HG03108 (cell line): ENCODE measurements at regions not wholly inside any gene's neighbourhood (a gene's known extent, or its start where the extent isn't known, plus 50 kb on each side); places are given as distances from the start of the nearest gene placed in this dataset.
A peak's percentile ranks its signal among the peaks of the same experiment; 100 is the strongest.

Experiments used
- ATAC-seq: cut with Tn5 transposase; IDR thresholded peaks from one replicate; pipeline ENCODE4 v1.9.1; 2021; ENCODE audit warnings: moderate library complexity; ENCODE audit not compliant: unreplicated experiment

GRCh38 chr1:209276321-209276720 lies 307.2 kb upstream of the CAMK1G start:
- ATAC-seq: no peak

- no peak for ATAC-seq
Measured at GRCh38 chr1:209277662-209278061, 305.9 kb upstream of the CAMK1G start.

GRCh38 chr1:209291715-209292114 lies 291.8 kb upstream of the CAMK1G start:
- no peak for ATAC-seq

- ATAC-seq: no peak
Measured at GRCh38 chr1:209302779-209303568, 280.5 kb upstream of the CAMK1G start.

- ATAC-seq: no peak
Measured at GRCh38 chr1:209304166-209304565, 279.3 kb upstream of the CAMK1G start.

GRCh38 chr1:209305221-209305954 lies 278.1 kb upstream of the CAMK1G start:
- ATAC-seq: no peak

GRCh38 chr1:209307846-209308245 lies 275.7 kb upstream of the CAMK1G start:
- ATAC-seq: no peak

GRCh38 chr1:209309198-209309597 lies 274.3 kb upstream of the CAMK1G start:
- ATAC-seq: no peak

GRCh38 chr1:209311770-209312169 lies 271.7 kb upstream of the CAMK1G start:
- ATAC-seq: no peak

GRCh38 chr1:209316929-209317328 lies 266.6 kb upstream of the CAMK1G start:
- ATAC-seq: no peak

- ATAC-seq: no peak
Measured at GRCh38 chr1:209318181-209319056, 265.1 kb upstream of the CAMK1G start.

GRCh38 chr1:209319057-209319432 lies 264.5 kb upstream of the CAMK1G start:
- no peak for ATAC-seq

- no peak for ATAC-seq
Measured at GRCh38 chr1:209319549-209319948, 264.0 kb upstream of the CAMK1G start.

GRCh38 chr1:209323743-209324142 lies 259.8 kb upstream of the CAMK1G start:
- no peak for ATAC-seq

GRCh38 chr1:209324901-209325871 lies 258.3 kb upstream of the CAMK1G start:
- no peak for ATAC-seq

- no peak for ATAC-seq
Measured at GRCh38 chr1:209326076-209326475, 257.4 kb upstream of the CAMK1G start.

- ATAC-seq: no peak
Measured at GRCh38 chr1:209326831-209327230, 256.7 kb upstream of the CAMK1G start.

GRCh38 chr1:209328196-209328595 lies 255.3 kb upstream of the CAMK1G start:
- ATAC-seq: no peak

GRCh38 chr1:209335178-209335577 lies 248.3 kb upstream of the CAMK1G start:
- peak; percentile 67 for ATAC-seq

- ATAC-seq: no peak
Measured at GRCh38 chr1:209341146-209341545, 242.4 kb upstream of the CAMK1G start.
